Suppressor macrophage treated with lipopolysaccharide for 4 hours (primary cell): ENCODE measurements at regions not wholly inside any gene's neighbourhood (a gene's known extent, or its start where the extent isn't known, plus 50 kb on each side); places are given as distances from the start of the nearest gene placed in this dataset.

Experiments used
- DNase-seq: peaks from one replicate; pipeline ENCODE4 v3.0.0-alpha.2; 2020

GRCh38 chr5:24272741-24273140 lies 372.0 kb downstream of the CDH10 start:
- no peak for DNase-seq

GRCh38 chr5:24280215-24280614 lies 364.6 kb downstream of the CDH10 start:
- no peak for DNase-seq

DNA sequence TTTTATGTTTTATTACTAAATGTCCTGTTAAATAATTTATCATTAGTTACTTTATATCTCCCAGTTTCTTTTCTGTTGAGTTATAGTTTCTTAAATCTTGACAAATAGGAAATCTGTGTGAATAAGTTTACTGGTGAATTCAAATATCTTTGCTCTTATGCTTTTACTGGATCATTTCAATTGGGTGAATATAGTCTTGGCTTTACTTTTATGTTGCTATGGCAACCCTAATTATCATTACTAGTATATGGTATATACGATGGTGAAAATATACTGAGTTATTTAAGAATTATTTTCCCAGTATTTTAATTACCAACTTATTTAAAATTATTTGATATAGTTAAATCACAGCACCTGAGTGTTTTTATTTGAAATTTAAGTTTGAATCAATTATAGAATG lies 363.0 kb downstream of the CDH10 start:
- DNase-seq = no peak

DNA sequence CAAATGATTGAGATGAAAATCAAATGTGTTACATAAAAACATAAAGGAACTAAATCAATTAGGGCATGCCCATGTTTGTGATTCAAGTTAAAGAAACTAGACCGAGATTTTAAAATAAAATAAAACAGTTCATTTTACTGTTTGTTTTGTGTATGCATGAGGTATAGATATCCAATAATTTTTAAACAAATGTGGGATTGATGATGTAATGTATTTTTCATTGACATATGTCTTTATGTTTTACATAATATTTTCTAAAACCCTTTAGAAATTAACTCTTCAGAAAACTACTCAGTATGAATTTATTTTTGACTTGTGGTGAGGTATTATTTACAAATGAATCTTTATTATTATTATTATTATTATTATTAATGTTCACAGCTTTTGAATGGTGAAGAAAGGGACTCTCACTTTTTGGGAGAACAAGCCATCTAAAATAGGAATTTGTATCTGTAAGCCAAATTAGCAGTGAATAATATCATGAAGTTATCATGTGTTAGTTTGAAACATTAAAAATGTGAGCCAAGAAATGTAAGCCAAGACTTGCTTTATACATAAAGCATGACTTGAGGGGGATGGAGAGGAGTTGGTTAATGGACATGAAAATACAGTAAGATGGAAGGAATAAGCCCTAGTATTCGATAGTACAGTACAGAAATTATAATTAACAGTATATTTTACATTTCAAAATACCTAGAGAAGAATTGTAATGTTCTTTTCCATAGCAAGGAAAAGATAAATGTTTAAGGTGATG lies 355.0 kb downstream of the CDH10 start:
- DNase-seq = no peak

GRCh38 chr5:24290536-24290935 lies 354.2 kb downstream of the CDH10 start:
- DNase-seq = no peak

GRCh38 chr5:24291916-24292315 lies 352.9 kb downstream of the CDH10 start:
- no peak for DNase-seq

- no peak for DNase-seq
Measured at GRCh38 chr5:24294333-24294732, 350.4 kb downstream of the CDH10 start.

DNA sequence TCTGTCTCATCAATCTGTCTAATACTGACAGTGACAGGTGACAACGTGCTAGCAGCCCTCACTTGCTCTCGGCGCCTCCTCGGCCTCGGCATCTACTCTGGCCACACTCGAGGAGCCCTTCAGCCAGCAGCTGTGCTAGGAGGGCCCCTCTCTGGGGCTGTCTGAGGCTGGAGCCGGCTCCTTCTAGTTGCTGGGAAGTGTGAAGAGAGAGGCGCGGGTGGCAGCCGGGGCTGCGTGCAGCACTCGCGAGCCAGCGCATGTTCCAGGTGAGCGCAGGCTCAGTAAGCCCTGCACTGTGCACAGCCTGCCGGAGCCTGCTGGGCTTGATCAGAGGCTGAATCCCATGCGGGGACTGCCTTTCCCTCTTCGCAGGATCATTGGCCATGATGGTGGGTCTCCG lies 330.7 kb downstream of the CDH10 start:
- DNase-seq = no peak

GRCh38 chr5:24320643-24321042 lies 324.1 kb downstream of the CDH10 start:
- DNase-seq = no peak

DNA sequence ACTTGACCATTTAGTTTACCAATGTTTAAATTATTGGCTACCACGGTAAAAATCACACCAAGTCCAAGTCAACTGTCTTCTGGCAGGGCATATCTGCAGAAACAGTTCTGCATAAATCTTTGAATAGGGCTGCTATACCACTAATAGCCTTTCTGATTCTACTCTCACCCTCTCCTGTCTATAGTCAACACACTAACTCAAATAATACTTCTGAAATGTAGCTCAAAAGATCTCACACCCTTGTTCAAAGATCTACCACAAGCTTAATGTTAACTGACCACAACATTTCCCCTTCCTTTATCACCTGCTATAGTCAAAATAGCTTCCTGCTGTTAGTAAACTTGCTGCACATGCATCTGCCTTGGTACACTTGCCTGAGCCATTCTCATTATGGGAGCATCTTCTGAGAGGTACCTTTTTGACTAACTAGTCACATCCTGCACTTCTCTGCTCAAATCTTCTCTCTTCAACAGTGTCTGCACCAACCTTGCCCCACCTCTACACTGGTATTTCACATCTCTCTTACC lies 319.4 kb downstream of the CDH10 start:
- no peak for DNase-seq

- DNase-seq = no peak
Measured at GRCh38 chr5:24331531-24331930, 313.2 kb downstream of the CDH10 start.

DNA sequence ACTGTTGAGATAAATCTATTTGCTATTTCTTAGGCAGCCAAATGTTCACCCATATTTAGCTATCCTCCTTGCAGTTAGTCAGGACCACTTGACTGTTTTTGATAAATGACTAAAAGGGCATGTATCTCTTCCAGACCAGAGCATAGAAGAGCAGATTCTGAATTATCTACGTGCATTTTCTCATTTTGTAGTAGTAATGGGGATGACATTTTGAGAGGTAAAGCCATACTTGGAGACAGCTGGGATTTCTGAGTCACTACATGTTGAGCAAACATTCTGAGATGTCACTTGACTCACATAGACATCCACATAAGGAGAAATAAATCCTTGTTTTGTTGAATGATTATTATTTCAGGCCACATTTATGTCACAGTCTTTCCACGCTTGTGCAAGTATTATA lies 297.6 kb downstream of the CDH10 start:
- no peak for DNase-seq

DNA sequence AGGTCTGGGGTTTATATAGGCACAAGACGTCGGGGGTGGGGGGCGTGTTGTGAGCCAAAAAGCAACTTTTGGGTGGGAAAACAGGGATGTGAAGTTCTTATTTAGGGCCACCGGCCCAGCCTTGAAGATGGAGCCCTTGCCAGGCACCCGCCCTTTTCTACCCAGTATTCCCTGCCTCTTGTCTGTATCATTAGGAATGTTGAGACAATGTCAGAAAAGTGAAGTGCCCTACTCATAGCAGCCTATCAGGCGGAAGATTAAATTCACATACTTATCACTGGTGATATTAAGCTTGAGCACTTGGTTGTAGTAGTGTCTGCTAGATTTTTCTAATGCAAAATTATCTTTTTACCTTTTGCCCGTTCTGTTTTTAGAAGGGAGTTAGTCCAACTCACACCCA lies 293.5 kb downstream of the CDH10 start:
- no peak for DNase-seq

DNA sequence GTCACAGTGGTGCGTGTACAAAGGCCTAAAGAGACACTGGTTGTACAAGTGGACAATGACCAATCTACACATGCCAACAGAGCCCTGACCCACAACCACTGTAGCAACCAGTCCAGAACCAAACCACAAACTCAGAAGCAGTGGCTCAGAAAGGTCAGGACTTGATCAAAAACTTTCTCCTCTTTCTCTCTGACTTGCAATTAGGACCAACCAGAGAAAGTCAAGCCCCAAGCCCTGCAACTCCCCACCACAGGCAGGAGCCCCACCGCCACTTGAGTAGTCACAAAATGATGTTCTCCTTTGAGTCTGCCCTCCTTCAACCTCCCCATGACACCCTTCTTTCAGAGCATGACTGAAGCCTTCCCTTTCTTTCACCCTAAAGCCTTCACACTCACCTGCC lies 291.8 kb downstream of the CDH10 start:
- no peak for DNase-seq

DNA sequence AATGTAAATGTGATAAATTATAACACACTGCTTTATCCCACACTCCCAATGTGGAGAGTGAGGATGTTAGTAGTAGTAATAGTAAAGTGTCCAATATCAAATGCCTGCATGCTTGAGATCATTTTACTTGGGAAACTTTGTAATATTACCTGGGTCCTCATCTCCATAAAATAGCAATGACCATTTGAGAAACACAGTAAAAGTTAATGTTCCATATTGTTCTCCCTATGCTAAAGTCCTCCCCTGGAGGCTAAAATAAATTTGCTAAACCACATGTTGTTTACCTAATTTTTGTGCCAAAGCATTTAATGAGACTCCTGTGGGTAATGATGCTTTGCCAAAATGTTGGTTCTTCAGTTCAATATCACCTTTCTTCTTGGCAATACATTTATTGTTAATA lies 291.2 kb downstream of the CDH10 start:
- no peak for DNase-seq

DNA sequence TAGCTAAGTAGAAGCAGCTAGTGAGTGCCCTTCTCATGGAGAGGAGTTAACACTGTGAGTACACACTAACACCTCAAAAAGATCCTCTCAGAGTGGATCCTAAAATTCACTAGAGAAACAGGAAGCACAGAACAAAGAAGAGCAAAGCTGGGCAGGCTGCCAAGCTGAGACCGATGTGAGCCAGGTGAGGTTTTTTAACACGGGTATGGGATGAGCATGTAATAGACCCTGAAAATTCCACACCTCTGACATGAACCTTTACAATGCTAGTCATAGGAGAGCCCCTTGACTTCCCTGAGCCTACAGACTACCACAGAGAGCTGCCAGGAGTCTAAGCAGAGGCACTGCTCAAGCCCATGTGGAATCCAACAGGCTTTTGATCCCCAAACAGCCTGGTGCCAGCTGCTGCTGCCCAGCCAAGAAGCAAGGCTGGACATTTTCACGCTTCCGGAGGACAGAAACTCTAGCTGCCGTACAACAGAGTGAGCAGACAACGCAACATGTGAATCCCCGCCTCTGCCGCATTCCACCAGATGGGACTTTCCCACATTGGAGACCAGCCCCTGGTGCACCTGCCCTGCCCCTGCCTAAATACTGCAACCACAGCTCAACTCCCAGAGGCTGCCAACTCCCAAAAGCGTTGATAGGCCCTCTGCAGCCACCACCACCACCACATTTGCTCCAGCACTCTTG lies 280.8 kb downstream of the CDH10 start:
- no peak for DNase-seq

DNA sequence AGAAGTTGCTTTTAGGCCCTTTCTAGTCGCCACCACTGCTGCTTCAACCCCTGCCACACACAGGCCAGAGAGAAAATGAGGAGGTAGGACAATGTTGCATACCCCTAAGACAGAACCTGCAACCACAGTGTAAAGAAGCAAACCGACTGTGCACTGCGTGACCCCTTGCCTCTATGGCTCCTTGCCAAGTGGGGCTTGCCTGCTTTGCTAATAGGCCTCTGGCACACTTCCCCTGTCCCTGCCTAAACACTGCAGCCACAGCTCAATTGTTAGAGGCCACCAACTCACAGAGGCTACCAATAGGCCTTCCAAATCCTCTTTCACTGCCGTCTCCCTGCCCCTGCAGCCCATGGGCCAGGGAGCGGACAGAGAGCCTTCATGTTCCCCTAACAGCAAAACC lies 280.1 kb downstream of the CDH10 start:
- DNase-seq = no peak

GRCh38 chr5:24365406-24365805 lies 279.4 kb downstream of the CDH10 start:
- DNase-seq = no peak

DNA sequence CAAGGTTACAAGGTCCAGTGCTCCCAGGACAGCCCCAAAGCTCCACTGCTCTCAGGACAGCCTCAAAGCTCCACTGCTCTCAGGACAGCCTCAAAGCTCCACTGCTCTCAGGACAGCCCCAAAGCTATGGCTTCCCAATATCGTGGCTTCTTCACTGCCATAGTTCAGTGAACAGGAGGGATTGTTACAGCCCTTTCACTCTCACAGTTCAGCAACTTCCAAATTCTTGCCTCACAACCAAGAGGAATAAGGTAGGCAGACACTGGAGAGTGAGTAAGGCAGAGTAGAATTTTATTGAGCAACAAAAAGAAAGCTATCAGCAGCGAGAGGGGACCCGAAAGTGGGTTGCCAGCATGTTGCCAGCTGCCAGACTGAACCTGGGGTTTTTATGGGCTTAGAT lies 277.6 kb downstream of the CDH10 start:
- DNase-seq = no peak

- no peak for DNase-seq
Measured at GRCh38 chr5:24368115-24368514, 276.7 kb downstream of the CDH10 start.

GRCh38 chr5:24376210-24376609 lies 268.6 kb downstream of the CDH10 start:
- DNase-seq = no peak

DNA sequence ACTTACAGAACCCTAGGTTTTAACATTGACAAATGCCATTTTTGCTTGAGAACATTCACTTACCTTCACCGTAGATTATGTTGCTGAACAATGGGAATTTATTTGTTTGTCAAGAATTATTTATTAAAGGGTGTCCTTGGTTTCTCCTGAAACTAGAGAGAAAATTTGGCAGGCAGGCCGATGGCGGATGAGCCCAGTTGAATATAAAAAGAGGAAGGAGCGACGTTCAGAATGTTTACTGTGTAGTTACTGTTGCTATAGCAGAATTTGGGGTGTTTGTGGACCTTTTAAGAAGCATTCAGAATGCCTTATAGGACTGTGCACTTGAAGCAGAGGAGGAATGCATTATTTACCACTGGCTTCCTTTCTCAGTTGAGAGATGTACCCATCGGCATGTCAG lies 268.2 kb downstream of the CDH10 start:
- no peak for DNase-seq

DNA sequence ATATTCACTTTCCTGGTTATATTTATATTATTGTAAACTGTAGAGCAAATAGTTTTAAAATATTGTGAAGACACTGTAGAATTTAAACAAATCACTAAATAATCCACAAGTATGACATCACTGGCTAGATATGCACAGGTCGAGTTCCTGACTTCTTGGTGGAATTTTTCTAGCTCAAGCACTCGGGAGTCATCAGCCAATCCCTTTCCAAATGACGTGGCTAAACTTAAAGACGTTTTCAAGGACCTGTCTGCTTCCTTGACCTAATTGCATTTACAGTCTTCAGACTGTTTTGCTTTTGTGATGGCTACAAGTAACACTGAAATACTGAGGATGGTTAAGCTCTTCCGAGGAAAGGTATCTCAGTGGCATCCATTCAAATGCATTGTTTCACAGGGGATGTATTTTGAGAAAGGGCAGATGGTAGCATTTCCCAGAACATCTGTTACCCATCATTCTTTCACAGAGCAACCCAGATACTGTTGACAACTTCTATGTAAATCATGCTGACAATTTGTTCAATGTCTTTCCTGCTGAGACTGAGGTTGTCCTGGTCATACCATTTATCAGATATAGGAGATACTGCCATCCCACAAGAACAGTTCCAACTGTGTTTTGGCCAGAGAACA lies 262.8 kb downstream of the CDH10 start:
- DNase-seq = no peak

- no peak for DNase-seq
Measured at GRCh38 chr5:24385070-24385469, 259.7 kb downstream of the CDH10 start.
